ENCODE measurements at regions not wholly inside any gene's neighbourhood (a gene's known extent, or its start where the extent isn't known, plus 50 kb on each side); places are given as distances from the start of the nearest gene placed in this dataset.

DNA sequence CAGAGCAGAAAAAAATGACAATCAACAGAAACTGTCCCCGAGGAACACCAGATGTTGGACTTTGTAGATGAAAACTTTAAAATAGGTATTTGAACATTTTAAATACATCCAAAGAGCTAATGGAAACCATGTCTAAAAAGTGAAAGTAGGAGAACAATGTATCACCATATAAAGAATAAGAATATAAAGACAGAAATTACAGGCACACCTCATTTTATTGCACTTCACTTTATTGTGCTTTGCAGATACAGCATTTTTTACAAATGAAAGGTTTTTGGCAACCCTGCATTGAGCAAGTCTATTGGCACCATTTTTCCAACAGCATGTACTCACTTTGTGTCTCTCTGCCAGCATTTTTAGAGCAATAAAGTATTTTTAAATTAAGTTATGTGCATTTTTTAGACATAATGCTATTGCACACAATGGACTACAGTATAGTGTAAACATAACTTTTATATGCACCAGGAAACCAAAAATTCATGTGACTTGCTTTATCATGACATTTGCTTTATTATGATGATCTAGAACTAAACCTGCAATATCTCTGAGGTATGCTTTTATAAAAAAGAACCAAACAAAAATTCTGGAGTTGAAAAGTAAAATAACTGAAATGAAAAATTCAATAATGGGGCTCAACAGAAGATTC, 212.4 kb upstream of the CASK start:
- TF ChIP-seq POLR2A (IDR thresholded peaks at IDR 0.05): no peak
- TF ChIP-seq, protein P1, sequence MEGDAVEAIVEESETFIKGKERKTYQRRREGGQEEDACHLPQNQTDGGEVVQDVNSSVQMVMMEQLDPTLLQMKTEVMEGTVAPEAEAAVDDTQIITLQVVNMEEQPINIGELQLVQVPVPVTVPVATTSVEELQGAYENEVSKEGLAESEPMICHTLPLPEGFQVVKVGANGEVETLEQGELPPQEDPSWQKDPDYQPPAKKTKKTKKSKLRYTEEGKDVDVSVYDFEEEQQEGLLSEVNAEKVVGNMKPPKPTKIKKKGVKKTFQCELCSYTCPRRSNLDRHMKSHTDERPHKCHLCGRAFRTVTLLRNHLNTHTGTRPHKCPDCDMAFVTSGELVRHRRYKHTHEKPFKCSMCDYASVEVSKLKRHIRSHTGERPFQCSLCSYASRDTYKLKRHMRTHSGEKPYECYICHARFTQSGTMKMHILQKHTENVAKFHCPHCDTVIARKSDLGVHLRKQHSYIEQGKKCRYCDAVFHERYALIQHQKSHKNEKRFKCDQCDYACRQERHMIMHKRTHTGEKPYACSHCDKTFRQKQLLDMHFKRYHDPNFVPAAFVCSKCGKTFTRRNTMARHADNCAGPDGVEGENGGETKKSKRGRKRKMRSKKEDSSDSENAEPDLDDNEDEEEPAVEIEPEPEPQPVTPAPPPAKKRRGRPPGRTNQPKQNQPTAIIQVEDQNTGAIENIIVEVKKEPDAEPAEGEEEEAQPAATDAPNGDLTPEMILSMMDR (IDR thresholded peaks at IDR 0.05 in 4 of 5, conservative IDR thresholded peaks at IDR 0.05 in 1 of 5): no peak
